GM23338 (cell line): ENCODE measurements at regions not wholly inside any gene's neighbourhood (a gene's known extent, or its start where the extent isn't known, plus 50 kb on each side); places are given as distances from the start of the nearest gene placed in this dataset.

Experiments used
- ATAC-seq: fragments of 200-7000 bp; cut with Tn5 transposase; 3 replicates; pipeline ENCODE4 v1.9.1; 2020
- DNase-seq: peaks from one replicate; pipeline ENCODE4 v3.0.0-alpha.2; 2015; ENCODE audit warnings: low spot score
- H2AFZ ChIP-seq: fragments of 200-600 bp; sonication (generic); 2 replicates; pipeline ENCODE4 v1.8.0; 2016; ENCODE audit warnings: antibody characterized with exemption, mild to moderate bottlenecking, moderate library complexity
- H3F3A ChIP-seq: fragments of 200-600 bp; sonication (generic); replicated peaks from 2 replicates; pipeline ENCODE4 v1.8.0; 2017; ENCODE audit warnings: antibody characterized with exemption, mixed run types, low read depth
- H3K27ac ChIP-seq: fragments of 200-600 bp; sonication (generic); 2 replicates; pipeline ENCODE4 v1.6.1; 2016; ENCODE audit warnings: low read depth
- H3K27me3 ChIP-seq: fragments of 200-600 bp; sonication (generic); 2 replicates; pipeline ENCODE4 v1.8.0; 2016; ENCODE audit warnings: mild to moderate bottlenecking, mixed run types, moderate library complexity; ENCODE audit not compliant: insufficient read depth
- H3K36me3 ChIP-seq: fragments of 200-600 bp; sonication (generic); 2 replicates; pipeline ENCODE4 v1.8.0; 2016; ENCODE audit warnings: mild to moderate bottlenecking; ENCODE audit not compliant: insufficient read depth
- H3K4me1 ChIP-seq: fragments of 200-600 bp; sonication (generic); 2 replicates; pipeline ENCODE4 v1.8.0; 2016; ENCODE audit warnings: mild to moderate bottlenecking, moderate library complexity; ENCODE audit not compliant: insufficient read depth
- H3K4me2 ChIP-seq: fragments of 200-600 bp; sonication (generic); 2 replicates; pipeline ENCODE4 v1.7.1; 2017; ENCODE audit warnings: mixed run types
- H3K4me3 ChIP-seq: fragments of 200-600 bp; sonication (generic); 2 replicates; pipeline ENCODE4 v1.6.1; 2016; ENCODE audit warnings: mixed run types
- H3K79me2 ChIP-seq: fragments of 200-600 bp; sonication (generic); replicated peaks from 2 replicates; pipeline ENCODE4 v1.8.0; 2017; ENCODE audit warnings: mild to moderate bottlenecking; ENCODE audit not compliant: insufficient read depth
- H3K9me2 ChIP-seq: fragments of 200-600 bp; sonication (generic); 2 replicates; pipeline ENCODE4 v1.8.0; 2017; ENCODE audit not compliant: insufficient read depth
- H4K20me1 ChIP-seq: fragments of 200-600 bp; sonication (generic); replicated peaks from 2 replicates; pipeline ENCODE4 v1.8.0; 2017; ENCODE audit warnings: mild to moderate bottlenecking; ENCODE audit not compliant: insufficient read depth
- H3K27ac Mint-ChIP-seq: 2 replicates; pipeline ENCODE4 v1.8.0; 2020; ENCODE audit warnings: inconsistent platforms, mild to moderate bottlenecking, moderate library complexity, mixed read lengths
- H3K27me3 Mint-ChIP-seq: 3 replicates; pipeline ENCODE4 v1.8.0; 2022; ENCODE audit warnings: low read depth, mild to moderate bottlenecking, moderate library complexity, mixed read lengths, inconsistent platforms; ENCODE audit not compliant: insufficient read depth, poor library complexity
- H3K36me3 Mint-ChIP-seq: 3 replicates; pipeline ENCODE4 v1.8.0; 2021; ENCODE audit warnings: low read depth, mild to moderate bottlenecking, inconsistent platforms, moderate library complexity, mixed read lengths
- H3K4me1 Mint-ChIP-seq: 3 replicates; pipeline ENCODE4 v1.8.0; 2020; ENCODE audit warnings: mild to moderate bottlenecking, inconsistent platforms, mixed read lengths
- H3K4me3 Mint-ChIP-seq: 3 replicates; pipeline ENCODE4 v1.8.0; 2021; ENCODE audit warnings: moderate library complexity, mild to moderate bottlenecking, inconsistent platforms, mixed read lengths
- H3K9me3 Mint-ChIP-seq: 3 replicates; pipeline ENCODE4 v1.8.0; 2020; ENCODE audit warnings: moderate library complexity, mild to moderate bottlenecking, inconsistent platforms, mixed read lengths
- CREB1 ChIP-seq: fragments of 250-450 bp; sonication (Bioruptor Pico); IDR thresholded peaks from 2 replicates; pipeline ENCODE4 v1.5.0; 2020; ENCODE audit warnings: low read depth, mild to moderate bottlenecking, moderate library complexity
- ETS1 ChIP-seq: IDR thresholded peaks from 2 replicates; pipeline ENCODE4 v1.6.1; 2016; ENCODE audit warnings: antibody characterized with exemption
- EZH2 ChIP-seq: fragments of 200-600 bp; sonication (generic); IDR thresholded peaks from one replicate; pipeline ENCODE4 v1.8.0; 2017; ENCODE audit warnings: antibody characterized with exemption, mild to moderate bottlenecking, low read depth; ENCODE audit not compliant: unreplicated experiment
- EZH2phosphoT487 ChIP-seq: fragments of 200-600 bp; sonication (generic); IDR thresholded peaks from one replicate; pipeline ENCODE4 v1.8.1; 2018; ENCODE audit warnings: antibody characterized with exemption; ENCODE audit not compliant: unreplicated experiment
- JUNB ChIP-seq: IDR thresholded peaks from one replicate; pipeline ENCODE4 v1.6.1; 2016; ENCODE audit warnings: antibody characterized with exemption; ENCODE audit not compliant: unreplicated experiment
- NANOG ChIP-seq: IDR thresholded peaks from 2 replicates; pipeline ENCODE4 v1.6.1; 2016; ENCODE audit warnings: antibody characterized with exemption, borderline replicate concordance
- POLR2AphosphoS5 ChIP-seq: IDR thresholded peaks from 2 replicates; pipeline ENCODE4 v1.6.1; 2016; ENCODE audit warnings: antibody characterized with exemption, low read depth
- STAT1 ChIP-seq: IDR thresholded peaks from one replicate; pipeline ENCODE4 v1.6.1; 2016; ENCODE audit warnings: antibody characterized with exemption; ENCODE audit not compliant: unreplicated experiment
- ZNF114 ChIP-seq: fragments of 250-450 bp; sonication (Bioruptor Pico); IDR thresholded peaks from 2 replicates; pipeline ENCODE4 v1.5.0; 2020; ENCODE audit warnings: mild to moderate bottlenecking, moderate library complexity
- ZNF331 ChIP-seq: fragments of 250-450 bp; sonication (Bioruptor Pico); IDR thresholded peaks from 2 replicates; pipeline ENCODE4 v1.5.0; 2020; ENCODE audit warnings: low read depth, mild to moderate bottlenecking, moderate library complexity
- ZNF462 ChIP-seq: fragments of 250-450 bp; sonication (Bioruptor Pico); IDR thresholded peaks from 2 replicates; pipeline ENCODE4 v1.5.0; 2020; ENCODE audit warnings: mild to moderate bottlenecking, moderate library complexity
- TF ChIP-seq, protein P1 (sequence below), 2 experiments: fragments of 200-600 bp in 1 of 2; sonication (generic) in 1 of 2; conservative IDR thresholded peaks; 2 replicates each; pipeline versions ENCODE4 v1.5.1 to v1.6.1; 2016 to 2017; ENCODE audit warnings: antibody characterized with exemption in 2 of 2, low read depth in 2 of 2, mild to moderate bottlenecking in 2 of 2, moderate library complexity in 1 of 2

DNA sequence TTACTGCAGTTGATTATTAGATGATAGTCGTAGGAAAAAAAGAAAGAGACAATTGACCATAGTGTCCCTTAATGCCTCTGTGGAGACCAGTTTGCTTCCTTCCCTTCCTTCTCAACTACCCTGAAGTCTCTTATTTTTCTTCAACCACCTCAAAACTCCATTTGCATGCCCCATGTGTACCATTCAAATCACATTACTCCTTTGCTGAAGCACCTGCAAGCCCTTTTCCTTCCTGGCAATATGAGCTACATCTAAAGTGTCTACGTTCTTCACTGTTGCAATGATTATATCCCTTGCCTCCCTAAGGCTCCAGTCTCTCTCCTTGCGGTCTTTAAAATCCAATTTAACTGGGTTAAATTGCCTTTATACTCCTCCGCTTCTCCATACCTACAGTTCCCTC lies 867.4 kb upstream of the API5 start (continued):
- TF ChIP-seq EZH2phosphoT487 (no peak), CREB1 (CRISPR knock-in tag) (no peak)

GRCh38 chr11:42462558-42463310 lies 849.1 kb upstream of the API5 start:
- DNase-seq (no peak), ATAC-seq (no peak)
- no peaks in the 10 kb centered on the region for H3F3A ChIP-seq
- no peaks in the 10 kb centered on the region for H4K20me1 ChIP-seq
- no peaks in the 10 kb centered on the region for H3K27me3 Mint-ChIP-seq
- TF ChIP-seq ZNF114 (CRISPR knock-in tag) (no peak), JUNB (no peak), EZH2 (no peak), EZH2phosphoT487 (no peak), ZNF462 (no peak), STAT1 (no peak), POLR2AphosphoS5 (no peak), CREB1 (CRISPR knock-in tag) (no peak), NANOG (no peak), ZNF331 (CRISPR knock-in tag) (no peak), ETS1 (no peak)
- TF ChIP-seq, protein P1, sequence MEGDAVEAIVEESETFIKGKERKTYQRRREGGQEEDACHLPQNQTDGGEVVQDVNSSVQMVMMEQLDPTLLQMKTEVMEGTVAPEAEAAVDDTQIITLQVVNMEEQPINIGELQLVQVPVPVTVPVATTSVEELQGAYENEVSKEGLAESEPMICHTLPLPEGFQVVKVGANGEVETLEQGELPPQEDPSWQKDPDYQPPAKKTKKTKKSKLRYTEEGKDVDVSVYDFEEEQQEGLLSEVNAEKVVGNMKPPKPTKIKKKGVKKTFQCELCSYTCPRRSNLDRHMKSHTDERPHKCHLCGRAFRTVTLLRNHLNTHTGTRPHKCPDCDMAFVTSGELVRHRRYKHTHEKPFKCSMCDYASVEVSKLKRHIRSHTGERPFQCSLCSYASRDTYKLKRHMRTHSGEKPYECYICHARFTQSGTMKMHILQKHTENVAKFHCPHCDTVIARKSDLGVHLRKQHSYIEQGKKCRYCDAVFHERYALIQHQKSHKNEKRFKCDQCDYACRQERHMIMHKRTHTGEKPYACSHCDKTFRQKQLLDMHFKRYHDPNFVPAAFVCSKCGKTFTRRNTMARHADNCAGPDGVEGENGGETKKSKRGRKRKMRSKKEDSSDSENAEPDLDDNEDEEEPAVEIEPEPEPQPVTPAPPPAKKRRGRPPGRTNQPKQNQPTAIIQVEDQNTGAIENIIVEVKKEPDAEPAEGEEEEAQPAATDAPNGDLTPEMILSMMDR (conservative IDR thresholded peaks at IDR 0.05; ENCODE audit: low read depth in 2 of 2) = no peak
- H3K36me3 ChIP-seq = no peaks in the 10 kb centered on the region
- no peak overlapping the region for H3K27ac Mint-ChIP-seq
- H3K36me3 Mint-ChIP-seq = no peaks in the 10 kb centered on the region
- H3K4me2 ChIP-seq = no peak overlapping the region
- no peaks in the 10 kb centered on the region for H3K9me2 ChIP-seq
- H3K9me3 Mint-ChIP-seq = peaks cover 64% of the 10 kb centered on the region
- H2AFZ ChIP-seq = no peak overlapping the region
- no peak overlapping the region for H3K4me3 Mint-ChIP-seq
- H3K27ac ChIP-seq = no peak overlapping the region
- no peaks in the 10 kb centered on the region for H3K79me2 ChIP-seq
- no peaks in the 10 kb centered on the region for H3K27me3 ChIP-seq
- H3K4me1 Mint-ChIP-seq = no peaks in the 10 kb centered on the region; the same call in 2 of the 3 replicates
- 0 out of 2 replicates have a peak, but pooled peaks cover 3% of the 10 kb centered on the region for H3K4me1 ChIP-seq
- no peak overlapping the region for H3K4me3 ChIP-seq
